Pancreas (tissue), 10 donors: ENCODE measurements at regions not wholly inside any gene's neighbourhood (a gene's known extent, or its start where the extent isn't known, plus 50 kb on each side); places are given as distances from the start of the nearest gene placed in this dataset.

Source experiments
- ATAC-seq, 4 donors: fragments of 200-7000 bp; cut with Tn5 transposase; one replicate each; pipeline versions ENCODE4 v1.8.0 to v1.9.1; 2020; ENCODE audit warnings: mild to moderate bottlenecking in 4 of 4, moderate library complexity in 4 of 4
- DNase-seq, 6 donors: peaks; one replicate each; pipeline ENCODE4 v3.0.0-alpha.2; 2020
- FAIRE-seq: peaks from 2 replicates; lab custom pipeline; 2012; peaks lifted over from hg19 to GRCh38; lab: Jason Lieb, UNC
- H3K27ac ChIP-seq, 4 donors: fragments of 200-600 bp; sonication (generic); 1 replicate in 3 of 4; 2 replicates in 1 of 4; pipeline versions ENCODE4 v1.5.0 to v1.8.0; 2020
- H3K27me3 ChIP-seq, 4 donors: fragments of 200-600 bp; one replicate each; pipeline ENCODE4 v1.8.0; 2021
- H3K36me3 ChIP-seq, 3 donors: fragments of 200-600 bp; sonication (generic) in 1 of 3; one replicate each; pipeline versions ENCODE4 v1.5.0 to v1.8.0; 2020 to 2021
- H3K4me1 ChIP-seq, 3 donors: fragments of 200-600 bp; one replicate each; pipeline ENCODE4 v1.8.0; 2021
- H3K4me3 ChIP-seq, 4 donors: fragments of 200-600 bp; sonication (generic) in 2 of 4; one replicate each; pipeline versions ENCODE4 v1.5.0 to v1.8.0; 2020 to 2021
- H3K9me3 ChIP-seq, 4 donors: fragments of 200-600 bp; one replicate each; pipeline ENCODE4 v1.8.0; 2021
- WGBS, 2 donors: extraction: QIAGEN DNeasy Blood & Tissue Kit; methylation state at CpG; one replicate each; pipeline ENCODE4 v1.1.7; 2013; 5-methylcytosine and 5-hydroxymethylcytosine counted together
- intact Hi-C, 3 donors: fragments of 100-400 bp; cut with DNase I; formaldehyde crosslinking; loops; one replicate each; pipeline versions ENCODE4 v1.11.1 to v1.14.2; 2022
- TF ChIP-seq, protein P1 (sequence below), 4 donors: fragments of 200-600 bp; sonication (generic) in 3 of 4; IDR thresholded peaks; one replicate each; pipeline versions ENCODE4 v1.5.0 to v1.8.0; 2021; ENCODE audit warnings: antibody characterized with exemption in 4 of 4
- donor health status: healthy with polysubstance abuse.
- donor health status: DM: no; HTN: no; CAD: no; lungs with moderate emphysema.
- donor health status: DM: no; HTN: no; CAD: no.
- donor health status: control.
- donor health status: control.
- donor health status: Bipolar disorder and iron deficiency.
- donor health status: DM: yes; HTN: yes; CAD: no.
- donor health status: DM: no; HTN: no; CAD: no.
- donor health status: DM: no; HTN: no; CAD: no.
- donor health status: DM: yes; HTN: yes; CAD: no.

DNA sequence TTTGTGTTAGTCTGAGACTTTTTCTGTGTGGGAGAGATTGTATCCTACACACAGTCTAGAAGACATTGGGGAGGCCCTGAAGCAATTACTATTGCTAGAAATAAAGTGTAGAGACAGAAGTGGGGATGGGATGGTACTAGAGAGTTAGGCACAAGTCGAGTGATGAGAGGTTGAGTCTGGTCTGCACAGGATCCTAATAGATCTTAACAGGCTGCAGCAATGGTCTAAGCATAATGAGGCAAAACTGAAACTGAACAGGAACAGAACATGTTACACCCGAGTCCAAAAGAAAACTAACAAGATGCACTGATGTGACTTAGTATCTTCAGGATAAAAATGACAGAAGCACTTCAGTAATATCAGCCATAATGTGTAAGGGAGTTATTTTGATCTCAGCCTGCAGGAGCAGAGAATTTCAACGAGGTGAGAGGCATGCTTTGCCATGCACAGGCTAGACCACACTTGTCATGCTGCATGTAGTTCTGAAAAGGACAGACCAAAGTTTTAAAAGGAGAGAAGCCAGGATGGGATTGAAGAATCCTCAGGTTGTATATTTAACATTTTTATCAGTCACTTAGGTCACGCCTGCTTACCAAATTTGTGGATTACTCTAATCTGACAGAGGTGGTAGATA, 205.8 kb upstream of the BOD1L1 start:
- no peak for ATAC-seq
- Histone ChIP-seq H3K36me3 (no peaks in the 10 kb centered on the region), H3K4me1 (no peaks in the 10 kb centered on the region), H3K4me3 (no peak overlapping the region), H3K27me3 (no peaks in the 10 kb centered on the region), H3K9me3 (no peaks in the 10 kb centered on the region), H3K27ac (no peak overlapping the region)
- no peak for DNase-seq
- TF ChIP-seq, protein P1, sequence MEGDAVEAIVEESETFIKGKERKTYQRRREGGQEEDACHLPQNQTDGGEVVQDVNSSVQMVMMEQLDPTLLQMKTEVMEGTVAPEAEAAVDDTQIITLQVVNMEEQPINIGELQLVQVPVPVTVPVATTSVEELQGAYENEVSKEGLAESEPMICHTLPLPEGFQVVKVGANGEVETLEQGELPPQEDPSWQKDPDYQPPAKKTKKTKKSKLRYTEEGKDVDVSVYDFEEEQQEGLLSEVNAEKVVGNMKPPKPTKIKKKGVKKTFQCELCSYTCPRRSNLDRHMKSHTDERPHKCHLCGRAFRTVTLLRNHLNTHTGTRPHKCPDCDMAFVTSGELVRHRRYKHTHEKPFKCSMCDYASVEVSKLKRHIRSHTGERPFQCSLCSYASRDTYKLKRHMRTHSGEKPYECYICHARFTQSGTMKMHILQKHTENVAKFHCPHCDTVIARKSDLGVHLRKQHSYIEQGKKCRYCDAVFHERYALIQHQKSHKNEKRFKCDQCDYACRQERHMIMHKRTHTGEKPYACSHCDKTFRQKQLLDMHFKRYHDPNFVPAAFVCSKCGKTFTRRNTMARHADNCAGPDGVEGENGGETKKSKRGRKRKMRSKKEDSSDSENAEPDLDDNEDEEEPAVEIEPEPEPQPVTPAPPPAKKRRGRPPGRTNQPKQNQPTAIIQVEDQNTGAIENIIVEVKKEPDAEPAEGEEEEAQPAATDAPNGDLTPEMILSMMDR (IDR thresholded peaks at IDR 0.05): no peak
- 45 to 67% methylated on average over 4 of the region's 4 CpGs for WGBS, 2 donors
- intact Hi-C loops: no loop called here
- no peak for FAIRE-seq

DNA sequence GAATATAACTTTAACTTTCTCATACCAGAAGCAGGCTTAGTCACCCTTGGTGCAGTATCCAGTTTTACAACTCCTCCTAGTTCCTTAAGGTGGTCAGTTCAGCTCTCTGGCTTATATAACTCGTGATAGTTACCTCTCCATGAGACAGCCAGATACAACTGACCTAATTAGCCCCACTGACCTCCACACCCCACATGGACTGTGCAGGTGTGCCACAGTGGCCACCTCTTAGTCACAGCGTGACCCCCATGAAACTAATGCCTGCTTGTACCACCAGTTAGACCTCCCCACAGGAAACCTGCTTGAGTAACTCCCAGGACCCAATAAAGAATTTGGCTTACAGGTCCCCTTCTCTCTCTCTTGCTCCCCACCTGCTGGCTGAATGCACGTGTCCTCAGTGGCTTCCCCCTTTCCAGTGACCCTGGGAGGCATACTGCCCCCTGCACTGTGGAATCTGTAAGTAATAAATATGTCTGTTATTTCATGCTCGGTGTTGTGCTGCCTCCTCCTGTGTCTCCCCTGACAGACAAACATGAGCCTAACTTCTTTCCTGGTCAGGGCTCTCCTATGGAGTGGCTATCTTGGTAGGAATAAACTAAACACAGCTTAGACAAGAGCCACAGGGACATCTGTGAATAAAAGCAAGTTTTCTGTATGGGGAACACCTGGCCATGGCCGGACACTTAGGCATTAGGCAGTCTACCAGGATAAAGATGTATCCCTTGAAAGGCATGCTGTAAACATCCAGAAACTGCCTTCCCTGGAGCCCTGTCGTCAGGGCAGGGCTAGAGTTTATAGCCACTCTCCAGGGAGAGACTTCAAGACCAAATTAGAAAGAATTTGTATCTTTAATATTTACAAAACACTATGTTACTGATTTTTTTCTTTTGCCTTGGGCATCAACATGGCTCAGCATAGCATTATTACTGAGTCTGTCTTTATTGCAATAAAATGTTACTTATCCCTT, 209.7 kb upstream of the BOD1L1 start:
- Histone ChIP-seq H3K4me1 (peaks cover 0 to 6% (median 0%) of the 10 kb centered on the region in 3 donors), H3K9me3 (no peaks in the 10 kb centered on the region), H3K36me3 (no peaks in the 10 kb centered on the region), H3K27me3 (no peaks in the 10 kb centered on the region), H3K27ac (no peak overlapping the region), H3K4me3 (no peak overlapping the region)
- FAIRE-seq (no peak), DNase-seq (no peak), ATAC-seq (no peak)
- TF ChIP-seq, protein P1 (IDR thresholded peaks at IDR 0.05): no peak
- intact Hi-C loops: no loop called here
- 37 to 51% methylated on average over 6 of the region's 6 CpGs for WGBS, 2 donors

DNA sequence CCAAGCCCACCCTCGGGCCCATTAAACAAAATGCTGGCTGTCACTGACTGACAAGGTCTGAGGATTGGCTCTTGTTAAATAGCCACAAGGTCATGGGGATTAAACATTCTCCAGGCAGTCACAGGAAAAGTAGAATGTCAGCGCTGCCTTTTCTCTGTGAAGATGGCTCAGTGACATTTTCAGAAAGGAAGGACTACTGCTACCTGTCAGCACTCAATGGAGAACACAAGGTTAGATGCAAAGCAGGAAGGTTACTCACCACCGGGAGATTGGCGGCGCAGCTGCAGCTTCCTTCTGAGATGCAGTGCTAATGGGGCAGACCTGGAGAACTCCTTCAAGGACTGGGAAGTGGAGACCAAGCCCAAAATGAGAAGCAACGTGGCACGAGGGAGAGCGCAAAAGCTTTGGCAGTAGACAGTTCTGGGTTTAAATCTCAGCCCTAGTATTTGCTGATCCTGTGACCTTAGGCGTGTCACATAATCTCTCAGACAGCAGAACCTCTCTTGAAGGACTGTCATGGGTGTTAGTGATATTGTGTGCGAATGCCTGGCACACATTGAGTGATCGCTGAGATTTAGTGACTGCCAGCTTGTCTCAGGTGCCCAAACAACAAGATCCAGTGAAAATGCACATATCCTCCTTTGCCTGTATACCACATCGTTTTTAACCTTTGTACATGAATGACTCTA, 213.1 kb upstream of the BOD1L1 start:
- no peak overlapping the region for H3K4me3 ChIP-seq
- TF ChIP-seq, protein P1 (IDR thresholded peaks at IDR 0.05): no peak
- FAIRE-seq (no peak), DNase-seq (no peak), ATAC-seq (no peak)
- peaks cover 0 to 6% (median 0%) of the 10 kb centered on the region in 3 donors for H3K4me1 ChIP-seq
- H3K27ac ChIP-seq: no peak overlapping the region
- no peaks in the 10 kb centered on the region for H3K36me3 ChIP-seq
- intact Hi-C loops: no loop called here
- no peaks in the 10 kb centered on the region for H3K9me3 ChIP-seq
- 30 to 36% methylated on average over 12 of the region's 12 CpGs for WGBS, 2 donors
- no peaks in the 10 kb centered on the region for H3K27me3 ChIP-seq

DNA sequence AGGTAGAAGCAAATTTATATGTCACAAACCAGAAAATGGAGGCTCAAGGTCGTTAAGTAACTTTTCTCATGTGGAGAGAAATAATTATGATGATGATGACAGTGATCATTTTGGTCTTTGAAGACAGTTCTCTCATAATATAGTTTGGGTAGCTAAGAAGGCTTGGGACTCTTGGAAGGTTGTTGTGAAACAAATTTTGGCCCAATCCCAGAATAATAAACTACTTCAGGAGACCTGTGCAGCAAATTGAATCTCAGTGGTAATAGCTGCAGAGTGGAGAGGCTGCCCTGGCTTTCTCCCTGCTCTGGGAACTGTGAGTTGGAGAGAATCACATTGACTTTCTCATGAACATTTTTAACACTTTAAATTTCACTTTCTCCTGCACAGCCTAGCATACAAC, 217.2 kb upstream of the BOD1L1 start:
- H3K4me3 ChIP-seq: no peak overlapping the region
- peaks cover 0 to 6% (median 0%) of the 10 kb centered on the region in 3 donors for H3K4me1 ChIP-seq
- no peak for FAIRE-seq
- no peak overlapping the region for H3K27ac ChIP-seq
- H3K36me3 ChIP-seq: no peaks in the 10 kb centered on the region
- no peaks in the 10 kb centered on the region for H3K27me3 ChIP-seq
- no peak for DNase-seq
- intact Hi-C loops: no loop called here
- TF ChIP-seq, protein P1 (IDR thresholded peaks at IDR 0.05): no peak
- no peaks in the 10 kb centered on the region for H3K9me3 ChIP-seq
- 41 to 67% methylated on average over 1 of the region's 1 CpG for WGBS, 2 donors
- ATAC-seq: no peak
